ENCODE measurements at regions not wholly inside any gene's neighbourhood (a gene's known extent, or its start where the extent isn't known, plus 50 kb on each side); places are given as distances from the start of the nearest gene placed in this dataset.

DNA sequence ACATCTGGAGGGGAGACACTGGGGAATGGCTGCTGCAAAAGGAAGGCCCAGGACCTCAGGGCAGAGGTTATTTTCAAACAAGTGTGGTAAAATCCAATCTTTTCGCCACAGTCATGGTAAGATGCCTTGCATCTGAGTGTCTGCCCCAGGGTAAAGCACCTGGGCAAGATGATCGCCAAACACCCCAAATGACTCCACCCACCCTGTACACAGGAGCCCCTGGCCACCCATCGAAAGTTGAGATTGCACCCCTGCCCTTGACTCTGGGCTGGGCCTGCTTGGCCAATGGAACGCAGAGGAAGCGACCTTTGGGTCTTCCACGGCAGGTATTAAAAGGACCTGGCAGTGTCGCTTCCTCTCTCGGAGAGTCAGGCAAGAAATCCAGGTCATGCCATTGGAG, 88.8 kb downstream of the C16orf95 start:
- TF ChIP-seq, protein P1, sequence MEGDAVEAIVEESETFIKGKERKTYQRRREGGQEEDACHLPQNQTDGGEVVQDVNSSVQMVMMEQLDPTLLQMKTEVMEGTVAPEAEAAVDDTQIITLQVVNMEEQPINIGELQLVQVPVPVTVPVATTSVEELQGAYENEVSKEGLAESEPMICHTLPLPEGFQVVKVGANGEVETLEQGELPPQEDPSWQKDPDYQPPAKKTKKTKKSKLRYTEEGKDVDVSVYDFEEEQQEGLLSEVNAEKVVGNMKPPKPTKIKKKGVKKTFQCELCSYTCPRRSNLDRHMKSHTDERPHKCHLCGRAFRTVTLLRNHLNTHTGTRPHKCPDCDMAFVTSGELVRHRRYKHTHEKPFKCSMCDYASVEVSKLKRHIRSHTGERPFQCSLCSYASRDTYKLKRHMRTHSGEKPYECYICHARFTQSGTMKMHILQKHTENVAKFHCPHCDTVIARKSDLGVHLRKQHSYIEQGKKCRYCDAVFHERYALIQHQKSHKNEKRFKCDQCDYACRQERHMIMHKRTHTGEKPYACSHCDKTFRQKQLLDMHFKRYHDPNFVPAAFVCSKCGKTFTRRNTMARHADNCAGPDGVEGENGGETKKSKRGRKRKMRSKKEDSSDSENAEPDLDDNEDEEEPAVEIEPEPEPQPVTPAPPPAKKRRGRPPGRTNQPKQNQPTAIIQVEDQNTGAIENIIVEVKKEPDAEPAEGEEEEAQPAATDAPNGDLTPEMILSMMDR (IDR thresholded peaks at IDR 0.05; ENCODE audit: low read depth, low read length), result no peak
- TF ChIP-seq EZH2phosphoT487 (IDR thresholded peaks at IDR 0.05; ENCODE audit: low read depth), result no peak
